Endothelial cell of umbilical vein (primary cell): ENCODE measurements at regions not wholly inside any gene's neighbourhood (a gene's known extent, or its start where the extent isn't known, plus 50 kb on each side); places are given as distances from the start of the nearest gene placed in this dataset.

Experiments used
- BruUV-seq: library from RNA; stranded (reverse); fragments of 400-500 nt; replicated peaks from 2 replicates; lab custom pipeline; 2021; lab: Mats Ljungman, UMichigan
- CTCF ChIA-PET: fragments of 300-600, 350-600 bp; sonication (Branson Sonifier 250); formaldehyde crosslinking; loops from one replicate; lab custom pipeline; 2021; ENCODE audit warnings: antibody characterized with exemption, inconsistent platforms; lab: Charles Lee
- POLR2A ChIA-PET: fragments of 300-600, 350-600 bp; sonication (Branson Sonifier 250); formaldehyde crosslinking; loops from one replicate; lab custom pipeline; 2021; ENCODE audit warnings: antibody characterized with exemption, inconsistent platforms; lab: Charles Lee
- DNase-seq: peaks from one replicate; pipeline ENCODE4 v3.0.0-alpha.2; 2011; ENCODE audit warnings: low read depth, low spot score
- FAIRE-seq: peaks from 2 replicates; lab custom pipeline; 2011; peaks lifted over from hg19 to GRCh38; lab: Jason Lieb, UNC
- H2AFZ ChIP-seq: 2 replicates; pipeline ENCODE4 v1.6.0; 2012; ENCODE audit warnings: low read depth, low read length, control low read depth, inconsistent platforms
- H3K27ac ChIP-seq: 2 replicates; pipeline ENCODE4 v1.5.1; 2011; ENCODE audit warnings: low read depth, mild to moderate bottlenecking, control low read depth, low read length, moderate library complexity; ENCODE audit not compliant: insufficient read depth
- H3K27me3 ChIP-seq, 2 experiments: 2 replicates each; pipeline versions ENCODE4 v1.6.0 to v1.6.1; 2011; ENCODE audit warnings: low read length in 2 of 2, mixed read lengths in 1 of 2; ENCODE audit not compliant: control insufficient read depth in 2 of 2, insufficient read depth in 2 of 2
- H3K36me3 ChIP-seq, 2 experiments: 2 replicates in 1 of 2; 3 replicates in 1 of 2; pipeline ENCODE4 v1.5.1; 2011; ENCODE audit warnings: low read length in 2 of 2, mild to moderate bottlenecking in 1 of 2, moderate library complexity in 1 of 2; ENCODE audit not compliant: control insufficient read depth in 2 of 2, insufficient read depth in 2 of 2; ENCODE audit errors: extremely low read depth in 1 of 2
- H3K4me1 ChIP-seq: 3 replicates; pipeline ENCODE4 v1.5.1; 2011; ENCODE audit warnings: mild to moderate bottlenecking, low read length; ENCODE audit not compliant: control insufficient read depth, insufficient read depth; ENCODE audit errors: extremely low read depth
- H3K4me2 ChIP-seq: 2 replicates; pipeline ENCODE4 v1.6.1; 2011; ENCODE audit warnings: low read length, control low read depth, mixed read lengths; ENCODE audit not compliant: insufficient read depth
- H3K4me3 ChIP-seq, 3 experiments: fragments of 200-600 bp in 1 of 3; sonication (generic), shearing (Covaris generic) in 1 of 3; replicated peaks in 1 of 3; 2 replicates each; pipeline ENCODE4 v1.5.1; 2011 to 2016; ENCODE audit warnings: control low read depth in 3 of 3, low read length in 3 of 3, mild to moderate bottlenecking in 2 of 3, inconsistent platforms in 1 of 3, low read depth in 1 of 3, moderate library complexity in 1 of 3; ENCODE audit not compliant: insufficient read depth in 1 of 3
- H3K79me2 ChIP-seq: 2 replicates; pipeline ENCODE4 v1.6.0; 2012; ENCODE audit warnings: low read length, inconsistent platforms; ENCODE audit not compliant: control insufficient read depth, insufficient read depth
- H3K9ac ChIP-seq: replicated peaks from 2 replicates; pipeline ENCODE3; 2011; ENCODE audit warnings: low read length, control low read depth; ENCODE audit not compliant: insufficient read depth; ENCODE audit errors: extremely low read depth
- H3K9me1 ChIP-seq: replicated peaks from 3 replicates; pipeline ENCODE4 v1.6.0; 2011; ENCODE audit warnings: mild to moderate bottlenecking, low read length; ENCODE audit not compliant: control insufficient read depth, insufficient read depth; ENCODE audit errors: extremely low read depth
- H3K9me3 ChIP-seq: replicated peaks from 2 replicates; pipeline ENCODE4 v1.5.1; 2012; ENCODE audit warnings: low read length, inconsistent platforms; ENCODE audit not compliant: control insufficient read depth, insufficient read depth
- H4K20me1 ChIP-seq: replicated peaks from 2 replicates; pipeline ENCODE3; 2011; ENCODE audit warnings: mild to moderate bottlenecking, low read length; ENCODE audit not compliant: control insufficient read depth, insufficient read depth; ENCODE audit errors: extremely low read depth
- EZH2 ChIP-seq: IDR thresholded peaks from 2 replicates; pipeline ENCODE4 v1.6.1; 2012; ENCODE audit warnings: borderline replicate concordance, low read depth, mild to moderate bottlenecking, moderate library complexity, low read length, inconsistent platforms; ENCODE audit not compliant: severe bottlenecking
- FOS ChIP-seq: IDR thresholded peaks from 2 replicates; pipeline ENCODE4 v1.6.1; 2011; ENCODE audit warnings: mild to moderate bottlenecking, low read length, moderate library complexity, borderline replicate concordance; ENCODE audit not compliant: insufficient read depth
- GATA2 ChIP-seq: IDR thresholded peaks from 2 replicates; pipeline ENCODE4 v1.7.0; 2011; ENCODE audit warnings: low read depth, mild to moderate bottlenecking, moderate library complexity, mixed read lengths, low read length; ENCODE audit not compliant: insufficient read length, insufficient read depth
- JUN ChIP-seq: IDR thresholded peaks from 2 replicates; pipeline ENCODE4 v1.6.1; 2011; ENCODE audit warnings: borderline replicate concordance, low read depth; ENCODE audit not compliant: insufficient read length, insufficient read depth
- MAX ChIP-seq: IDR thresholded peaks from 2 replicates; pipeline ENCODE4 v1.6.1; 2011; ENCODE audit not compliant: insufficient read depth, insufficient read length
- MYC ChIP-seq: IDR thresholded peaks from one replicate; pipeline ENCODE4 v1.6.1; 2011; ENCODE audit warnings: mild to moderate bottlenecking, low read depth, low read length
- POLR2A ChIP-seq: IDR thresholded peaks from 2 replicates; pipeline ENCODE4 v1.6.1; 2012; ENCODE audit warnings: low read depth, mild to moderate bottlenecking, control low read depth, low read length
- POLR2AphosphoS5 ChIP-seq: IDR thresholded peaks from 2 replicates; pipeline ENCODE4 v1.6.1; 2012; ENCODE audit warnings: low read depth, mild to moderate bottlenecking, control low read depth, low read length, moderate library complexity; ENCODE audit not compliant: insufficient read depth
- dilution Hi-C: fragments of 300-500 bp; cut with MboI; formaldehyde crosslinking; loops from one replicate; pipeline ENCODE4 v1.15.0; 2019; ENCODE audit warnings: low sequenced_read_pairs; ENCODE audit not compliant: extremely low pct_ligation_motif_present
- intact Hi-C: fragments of 100-400 bp; cut with micrococcal nuclease; formaldehyde crosslinking; loops from one replicate; pipeline ENCODE4 v1.10.0; 2022
- TF ChIP-seq, protein P1 (sequence below), 2 donors: IDR thresholded peaks; 1 replicate in 1 of 2; 2 replicates in 1 of 2; pipeline ENCODE4 v1.5.1; 2011; ENCODE audit warnings: low read length in 2 of 2, mild to moderate bottlenecking in 2 of 2, moderate library complexity in 2 of 2, control low read depth in 1 of 2, inconsistent platforms in 1 of 2, low read depth in 1 of 2; ENCODE audit not compliant: insufficient read depth in 1 of 2; ENCODE audit errors: extremely low read depth in 1 of 2

DNA sequence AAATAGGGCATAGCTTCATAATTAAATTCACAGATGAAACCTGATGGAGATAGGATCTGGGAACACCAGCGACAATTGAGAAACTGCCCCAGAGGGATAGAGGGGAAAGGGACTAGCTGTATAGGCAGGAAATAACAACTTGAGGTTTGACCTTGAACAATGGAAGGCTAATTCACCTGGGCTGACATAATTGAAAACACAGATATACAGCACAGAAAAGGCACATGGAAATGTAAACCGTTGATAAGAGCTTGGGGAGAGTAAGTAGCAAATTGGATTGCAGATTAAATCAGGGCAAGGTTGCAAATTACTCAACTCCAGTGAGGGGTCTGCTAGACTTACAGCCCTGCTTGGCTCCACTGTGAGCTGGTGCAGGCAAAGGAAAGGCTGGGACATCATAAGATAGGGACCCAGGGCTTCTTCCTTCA lies 246.7 kb downstream of the DLEU7 start:
- peaks cover 5% of the 10 kb centered on the region for H3K4me1 ChIP-seq
- FAIRE-seq (no peak), DNase-seq (no peak)
- no peaks in the 10 kb centered on the region for H3K9me1 ChIP-seq
- no peak overlapping the region for H3K27ac ChIP-seq
- no TSS peak for BruUV-seq
- H4K20me1 ChIP-seq, result no peaks in the 10 kb centered on the region
- H3K27me3 ChIP-seq, result peaks cover 0 to 6% of the 10 kb centered on the region in 2 experiments
- H3K4me2 ChIP-seq, result no peak overlapping the region
- H2AFZ ChIP-seq, result no peak overlapping the region
- TF ChIP-seq MAX (no peak), FOS (no peak), POLR2A (no peak), MYC (no peak), GATA2 (no peak), JUN (no peak), EZH2 (no peak), POLR2AphosphoS5 (no peak)
- TF ChIP-seq, protein P1, sequence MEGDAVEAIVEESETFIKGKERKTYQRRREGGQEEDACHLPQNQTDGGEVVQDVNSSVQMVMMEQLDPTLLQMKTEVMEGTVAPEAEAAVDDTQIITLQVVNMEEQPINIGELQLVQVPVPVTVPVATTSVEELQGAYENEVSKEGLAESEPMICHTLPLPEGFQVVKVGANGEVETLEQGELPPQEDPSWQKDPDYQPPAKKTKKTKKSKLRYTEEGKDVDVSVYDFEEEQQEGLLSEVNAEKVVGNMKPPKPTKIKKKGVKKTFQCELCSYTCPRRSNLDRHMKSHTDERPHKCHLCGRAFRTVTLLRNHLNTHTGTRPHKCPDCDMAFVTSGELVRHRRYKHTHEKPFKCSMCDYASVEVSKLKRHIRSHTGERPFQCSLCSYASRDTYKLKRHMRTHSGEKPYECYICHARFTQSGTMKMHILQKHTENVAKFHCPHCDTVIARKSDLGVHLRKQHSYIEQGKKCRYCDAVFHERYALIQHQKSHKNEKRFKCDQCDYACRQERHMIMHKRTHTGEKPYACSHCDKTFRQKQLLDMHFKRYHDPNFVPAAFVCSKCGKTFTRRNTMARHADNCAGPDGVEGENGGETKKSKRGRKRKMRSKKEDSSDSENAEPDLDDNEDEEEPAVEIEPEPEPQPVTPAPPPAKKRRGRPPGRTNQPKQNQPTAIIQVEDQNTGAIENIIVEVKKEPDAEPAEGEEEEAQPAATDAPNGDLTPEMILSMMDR (IDR thresholded peaks at IDR 0.05; ENCODE audit: extremely low read depth in 1 of 2, insufficient read depth in 1 of 2, low read depth in 1 of 2, low read length in 2 of 2), result no peak
- no peak overlapping the region for H3K9ac ChIP-seq
- no peaks in the 10 kb centered on the region for H3K36me3 ChIP-seq
- ChIA-PET POLR2A (no interaction called here), CTCF (interaction anchor here (0.6 to 1.3 kb wide), 3 partner anchors 9 to 427 kb away, joined by 3 to 4 read pairs (median 3); no protein-coding TSS in a partner anchor)
- dilution Hi-C loops, result no loop called here
- no peak overlapping the region for H3K4me3 ChIP-seq
- H3K9me3 ChIP-seq, result no peaks in the 10 kb centered on the region
- intact Hi-C loops, result no loop called here
- H3K79me2 ChIP-seq, result no peaks in the 10 kb centered on the region
